ENCODE measurements at regions not wholly inside any gene's neighbourhood (a gene's known extent, or its start where the extent isn't known, plus 50 kb on each side); places are given as distances from the start of the nearest gene placed in this dataset.
"Not testable (repeated sequence)": the region's sequence is repeated elsewhere in the genome, so short reads cannot be mapped to it uniquely, and the experiment has no call there.

DNA sequence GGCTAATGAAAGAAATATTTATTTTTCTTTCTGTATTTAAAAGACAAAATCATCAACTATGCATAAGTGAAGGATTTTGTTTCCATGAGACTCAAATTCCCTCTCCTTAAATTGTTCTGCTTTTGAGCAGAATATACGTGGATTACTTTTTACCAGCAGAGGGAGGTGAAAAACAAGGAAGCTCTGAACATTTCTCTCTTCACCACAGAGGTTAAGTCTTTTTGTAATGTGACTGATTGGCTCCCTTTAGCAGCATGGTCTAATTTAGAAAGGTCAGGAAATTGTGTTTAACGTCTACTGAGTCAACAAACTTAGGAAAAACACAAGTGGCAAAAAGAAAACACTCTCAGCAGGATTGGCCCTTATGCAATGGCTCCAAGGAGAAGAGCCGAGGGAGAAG lies 55.1 kb upstream of the F9 start:
- DNase-seq, result no peak

DNA sequence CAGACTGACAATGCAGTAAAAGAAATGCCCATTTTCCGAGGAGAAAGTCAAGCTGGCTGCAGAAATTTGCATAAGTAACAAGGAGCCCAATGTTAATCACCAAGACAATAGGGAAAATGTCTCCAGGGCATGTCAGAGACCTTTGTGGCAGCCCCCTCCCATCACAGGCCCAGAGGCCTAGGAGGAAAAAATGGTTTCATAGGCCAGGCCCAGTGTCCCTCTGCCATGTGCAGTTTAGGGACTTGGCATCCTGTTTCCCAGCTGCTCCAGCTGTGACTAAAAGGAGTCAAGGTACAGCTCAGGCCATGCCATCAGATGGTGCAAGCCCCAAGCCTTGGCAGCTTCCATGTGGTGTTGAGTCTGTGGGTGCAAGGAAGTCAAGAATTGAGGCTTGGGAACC lies 68.6 kb upstream of the F9 start:
- DNase-seq, result not testable (repeated sequence)

DNA sequence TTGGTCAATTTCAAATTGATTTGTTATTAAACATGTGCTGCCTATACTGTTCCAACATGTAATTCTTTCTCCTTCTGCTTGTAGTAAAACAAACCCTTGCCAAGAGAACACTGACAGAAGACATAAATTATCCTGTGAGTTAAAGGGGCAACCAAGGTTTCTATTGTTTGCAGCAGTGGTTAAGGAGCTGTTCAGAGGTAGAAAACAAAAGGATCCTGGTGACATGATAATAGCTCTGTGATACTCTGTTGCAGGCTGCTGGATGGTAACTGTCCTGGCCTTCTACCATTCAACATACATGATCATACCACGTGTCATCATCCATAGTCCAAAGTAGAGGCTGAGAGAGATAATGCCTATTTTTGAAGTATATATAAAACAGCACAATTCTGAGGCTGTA lies 75.8 kb upstream of the F9 start:
- no peak for DNase-seq

DNA sequence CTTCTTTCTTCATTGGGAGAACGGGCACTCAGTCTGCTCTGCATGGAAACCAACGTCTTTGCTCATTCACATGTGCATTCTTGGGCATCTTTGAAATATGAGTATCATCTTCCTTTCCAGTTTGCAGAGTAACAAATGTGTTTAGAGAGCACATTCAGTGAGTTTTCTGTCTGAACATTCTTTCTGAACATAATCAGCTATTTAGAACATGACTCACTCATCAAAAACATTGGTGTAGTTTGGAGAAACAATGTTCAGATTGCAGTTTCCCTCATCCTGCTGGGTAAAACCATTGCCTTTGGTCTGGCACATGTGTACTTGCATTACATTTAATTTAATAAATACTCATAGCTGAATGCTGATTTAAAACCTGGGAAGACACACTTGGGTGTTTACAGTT lies 81.5 kb upstream of the F9 start:
- DNase-seq, result no peak

DNA sequence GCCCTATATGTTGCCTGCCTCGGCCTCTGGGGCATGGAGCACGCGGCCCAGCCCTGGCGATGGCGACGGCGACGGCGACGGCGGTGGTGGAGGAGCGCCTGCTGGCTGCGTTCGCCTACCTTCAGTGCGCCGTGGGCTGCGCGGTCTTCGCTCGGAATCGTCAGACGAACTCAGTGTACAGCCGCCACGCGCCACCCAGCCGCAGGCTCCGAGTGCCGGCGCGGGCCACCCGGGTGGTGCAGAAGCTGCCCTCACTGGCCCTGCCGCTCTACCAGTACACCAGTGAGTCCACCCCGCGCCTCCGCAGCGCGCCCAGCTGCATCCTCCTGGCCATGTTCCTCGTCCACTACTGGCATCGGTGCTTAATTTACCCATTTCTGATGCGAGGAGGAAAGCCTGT lies 83.7 kb upstream of the F9 start:
- no peak for DNase-seq

DNA sequence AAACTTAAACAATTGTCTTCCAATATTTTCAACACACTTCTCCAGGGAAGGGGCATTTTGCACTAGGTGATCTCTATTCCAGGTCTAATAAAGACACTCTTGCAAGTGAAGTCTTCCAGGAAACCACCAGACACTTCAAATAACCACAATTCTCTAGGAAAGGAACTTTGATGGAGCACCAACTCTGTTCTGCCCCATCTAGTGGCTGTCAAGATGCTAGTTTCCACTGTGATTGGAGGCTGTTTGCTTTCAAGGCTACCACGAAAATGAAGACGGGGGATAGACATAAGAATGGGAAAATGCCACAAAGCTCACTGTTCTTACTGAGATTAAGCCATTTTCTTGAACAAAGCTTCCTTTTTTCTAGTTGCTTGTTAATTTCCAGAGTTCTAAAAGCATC lies 100.6 kb upstream of the F9 start:
- DNase-seq, result no peak

DNA sequence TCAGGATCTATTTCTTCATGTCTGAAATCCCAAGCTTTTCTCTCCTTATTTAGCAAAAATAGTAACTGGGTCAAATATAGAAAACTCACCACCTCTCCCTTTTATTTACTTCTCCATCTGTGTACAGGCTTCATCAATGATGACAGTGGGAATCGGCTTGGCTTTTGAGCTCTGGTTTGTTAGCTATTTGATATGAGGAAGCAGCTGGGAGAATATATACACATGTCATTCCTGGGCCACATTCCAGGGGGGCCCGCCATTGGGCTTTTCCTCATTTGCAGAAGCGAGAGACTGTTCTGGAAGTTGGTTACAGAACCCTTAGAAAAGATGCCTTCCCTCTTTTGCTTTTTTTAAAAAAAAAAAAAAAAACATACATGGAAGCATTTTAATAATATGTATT lies 107.4 kb upstream of the F9 start:
- DNase-seq, result no peak

DNA sequence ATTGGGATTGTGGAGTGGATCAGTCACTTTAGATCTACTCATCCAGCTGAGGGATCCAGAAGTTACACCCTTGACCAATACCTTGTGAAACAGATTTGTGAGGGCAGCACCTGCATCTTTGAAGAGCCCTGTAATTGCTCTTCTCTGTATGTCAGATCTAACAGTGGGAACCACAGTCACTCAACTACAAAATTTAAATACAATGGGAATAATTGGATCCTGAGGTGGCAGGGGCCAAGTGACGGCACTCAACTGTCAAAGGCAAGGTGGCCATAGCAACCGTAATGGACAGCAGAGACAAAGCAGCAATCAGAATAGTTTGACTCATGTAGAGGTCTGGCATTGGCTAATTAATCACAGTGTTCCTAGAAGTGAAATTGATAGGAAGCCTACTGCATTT lies 132.3 kb upstream of the F9 start:
- not testable (repeated sequence) for DNase-seq

DNA sequence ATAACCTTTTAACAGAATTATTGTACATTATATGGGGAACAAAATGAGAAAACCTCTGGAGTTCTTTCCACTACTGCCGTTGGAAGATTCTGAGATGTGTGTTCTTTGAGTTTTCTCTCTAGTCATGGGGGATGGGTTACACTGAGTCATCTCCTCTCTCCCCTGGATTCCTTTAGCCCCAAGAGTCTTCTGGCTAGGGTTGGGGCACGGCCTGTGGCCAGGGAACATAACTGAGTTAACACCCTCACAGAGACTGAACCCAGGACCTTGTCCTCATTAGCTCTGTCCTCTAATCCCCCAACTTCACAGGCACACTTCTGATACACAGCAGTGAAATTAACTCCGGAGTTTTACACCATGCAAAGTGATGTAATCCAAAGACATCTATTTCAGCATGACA lies 142.3 kb upstream of the F9 start:
- DNase-seq, result no peak

DNA sequence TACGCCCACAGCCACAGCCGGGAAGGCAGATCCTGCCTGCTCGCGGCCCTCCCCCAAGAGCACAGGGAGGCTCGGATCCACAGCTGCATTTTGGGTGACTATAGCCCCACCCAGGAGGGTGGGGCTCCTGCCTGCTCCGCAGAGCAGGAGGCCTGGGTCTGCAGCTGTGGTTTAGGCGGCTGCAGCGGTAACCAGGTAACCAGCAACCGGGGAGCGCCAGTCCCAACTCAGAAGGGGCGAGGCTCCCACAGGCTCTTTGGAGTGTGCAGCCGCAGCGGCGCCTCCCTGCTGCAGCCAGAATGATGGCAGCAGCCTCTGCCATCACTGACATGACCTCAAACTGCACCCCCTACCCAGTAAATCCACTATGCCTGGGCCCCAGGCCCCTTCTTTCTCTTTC lies 148.0 kb upstream of the F9 start:
- no peak for DNase-seq

DNA sequence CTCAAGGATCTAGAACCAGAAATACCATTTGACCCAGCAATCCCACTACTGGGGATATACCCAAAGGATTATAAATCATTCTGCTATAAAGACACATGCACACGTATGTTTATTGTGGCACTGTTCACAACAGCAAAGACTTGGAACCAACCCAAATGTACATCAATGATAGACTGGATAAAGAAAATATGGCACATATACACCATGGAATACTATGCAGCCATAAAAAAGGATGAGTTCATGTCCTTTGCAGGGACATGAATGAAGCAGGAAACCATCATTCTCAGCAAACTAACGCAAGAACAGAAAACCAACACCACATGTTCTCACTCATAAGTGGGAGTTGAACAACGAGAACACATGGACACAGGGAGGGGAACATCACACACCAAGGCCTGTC lies 154.0 kb upstream of the F9 start:
- not testable (repeated sequence) for DNase-seq

DNA sequence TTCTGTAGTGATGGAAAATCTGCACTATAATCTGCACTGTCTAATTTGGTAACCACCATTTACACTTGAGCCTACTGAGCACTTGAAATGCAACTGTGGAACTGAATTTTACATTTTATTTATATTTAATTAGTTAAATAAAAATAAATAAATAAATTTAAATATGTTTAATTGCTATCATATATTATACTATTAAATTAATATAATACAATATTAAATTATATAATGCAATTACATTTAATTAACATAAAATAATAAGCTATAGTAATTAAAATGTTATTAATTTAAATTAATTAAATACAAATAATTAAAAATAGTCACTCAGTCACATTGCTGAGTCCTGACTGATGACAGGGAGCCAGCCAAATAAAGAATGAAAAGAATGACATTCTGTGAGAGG lies 170.2 kb upstream of the F9 start:
- no peak for DNase-seq

DNA sequence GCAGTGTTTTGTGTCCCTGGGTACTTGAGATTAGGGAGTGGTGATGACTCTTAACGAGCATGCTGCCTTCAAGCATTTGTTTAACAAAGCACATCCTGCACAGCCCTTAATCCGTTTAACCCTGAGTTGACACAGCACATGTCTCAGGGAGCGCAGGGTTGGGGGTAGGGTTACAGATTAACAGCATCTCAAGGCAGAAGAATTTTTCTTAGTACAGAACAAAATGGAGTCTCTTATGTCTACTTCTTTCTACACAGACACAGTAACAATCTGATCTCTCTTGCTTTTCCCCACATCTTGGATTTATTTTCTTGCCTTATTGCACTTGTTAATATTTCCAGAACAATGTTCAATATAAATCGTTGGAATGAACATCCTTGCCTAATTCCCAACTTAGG lies 187.9 kb upstream of the F9 start:
- not testable (repeated sequence) for DNase-seq

DNA sequence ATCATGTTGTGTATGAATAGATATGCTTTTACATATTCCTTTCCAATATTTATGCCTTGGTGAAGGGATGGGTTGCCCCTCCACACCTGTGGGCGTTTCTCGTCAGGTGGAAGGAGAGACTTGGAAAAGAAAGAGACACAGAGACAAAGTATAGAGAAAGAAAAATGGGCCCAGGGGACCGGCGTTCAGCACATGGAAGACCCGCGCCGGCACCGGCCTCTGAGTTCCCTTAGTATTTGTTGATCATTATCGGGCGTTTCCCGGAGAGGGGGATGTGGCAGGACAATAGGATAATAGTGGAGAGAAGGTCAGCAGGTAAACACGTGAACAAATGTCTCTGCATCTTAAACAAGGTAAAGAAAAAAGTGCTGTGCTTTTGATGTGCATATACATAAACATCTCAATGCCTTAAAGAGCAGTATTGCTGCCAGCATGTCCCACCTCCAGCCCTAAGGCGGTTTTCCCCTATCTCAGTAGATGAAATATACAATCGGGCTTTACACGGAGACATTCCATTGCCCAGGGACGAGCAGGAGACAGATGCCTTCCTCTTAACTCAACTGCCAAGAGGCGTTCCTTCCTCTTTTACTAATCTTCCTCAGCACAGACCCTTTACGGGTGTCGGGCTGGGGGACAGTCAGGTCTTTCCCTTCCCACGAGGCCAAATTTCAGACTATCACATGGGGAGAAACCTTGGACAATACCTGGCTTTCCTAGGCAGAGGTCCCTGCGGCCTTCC lies 188.5 kb upstream of the F9 start:
- DNase-seq, result not testable (repeated sequence)

DNA sequence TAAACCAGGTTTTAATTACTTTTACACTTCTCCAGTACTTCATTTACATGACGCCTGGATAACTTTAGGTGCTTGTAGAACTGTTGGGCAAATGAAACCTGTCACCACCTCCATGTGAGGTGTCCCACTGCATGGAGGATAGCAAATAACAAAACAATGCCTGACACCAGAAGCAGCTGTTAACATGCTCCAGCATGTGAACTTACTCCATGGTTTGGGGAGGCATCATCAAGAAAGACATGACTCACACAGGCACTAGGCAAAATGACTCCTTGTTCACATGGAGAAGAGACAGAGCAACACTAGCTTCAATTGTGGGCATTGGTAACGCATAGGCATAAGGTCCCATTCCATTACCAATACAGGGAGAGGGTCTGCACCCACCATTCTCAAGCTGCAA lies 198.1 kb upstream of the F9 start:
- no peak for DNase-seq

DNA sequence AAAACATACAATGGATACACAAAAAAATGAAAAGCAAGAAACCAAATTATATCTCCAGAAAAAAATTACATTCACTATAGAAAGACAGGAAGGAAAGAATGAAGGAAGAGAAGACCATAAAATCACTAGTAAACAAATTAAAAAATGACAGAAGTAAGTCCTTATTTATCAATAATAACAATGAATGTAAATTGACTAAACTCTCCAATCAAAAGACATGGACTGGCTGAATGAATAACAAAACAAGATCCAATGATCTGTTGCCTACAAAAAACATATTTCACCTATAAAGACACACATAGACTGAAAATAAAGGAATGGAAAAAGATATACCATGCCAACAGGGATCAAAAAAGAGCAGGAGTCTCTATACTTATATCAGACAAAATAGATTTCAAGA lies 203.2 kb upstream of the F9 start:
- no peak for DNase-seq

DNA sequence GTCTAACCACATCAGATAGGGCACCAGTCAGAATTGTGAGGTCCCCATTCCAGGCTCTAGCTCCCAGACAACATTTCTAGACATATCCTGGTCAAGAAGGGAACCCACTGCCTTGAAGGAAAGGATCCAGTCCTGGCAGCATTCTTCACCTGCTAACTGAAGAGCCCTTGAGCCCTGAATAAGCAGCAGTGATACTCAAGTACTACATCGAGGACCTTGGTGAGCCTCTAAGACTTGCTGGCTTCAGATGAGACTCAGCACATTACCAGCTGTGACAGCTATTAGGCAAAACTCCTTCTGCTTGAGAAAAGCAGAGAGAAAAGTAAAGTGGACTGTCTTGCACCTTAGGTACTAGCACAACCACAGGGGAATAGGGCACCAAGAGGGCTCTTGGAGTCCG lies 205.8 kb upstream of the F9 start:
- no peak for DNase-seq

DNA sequence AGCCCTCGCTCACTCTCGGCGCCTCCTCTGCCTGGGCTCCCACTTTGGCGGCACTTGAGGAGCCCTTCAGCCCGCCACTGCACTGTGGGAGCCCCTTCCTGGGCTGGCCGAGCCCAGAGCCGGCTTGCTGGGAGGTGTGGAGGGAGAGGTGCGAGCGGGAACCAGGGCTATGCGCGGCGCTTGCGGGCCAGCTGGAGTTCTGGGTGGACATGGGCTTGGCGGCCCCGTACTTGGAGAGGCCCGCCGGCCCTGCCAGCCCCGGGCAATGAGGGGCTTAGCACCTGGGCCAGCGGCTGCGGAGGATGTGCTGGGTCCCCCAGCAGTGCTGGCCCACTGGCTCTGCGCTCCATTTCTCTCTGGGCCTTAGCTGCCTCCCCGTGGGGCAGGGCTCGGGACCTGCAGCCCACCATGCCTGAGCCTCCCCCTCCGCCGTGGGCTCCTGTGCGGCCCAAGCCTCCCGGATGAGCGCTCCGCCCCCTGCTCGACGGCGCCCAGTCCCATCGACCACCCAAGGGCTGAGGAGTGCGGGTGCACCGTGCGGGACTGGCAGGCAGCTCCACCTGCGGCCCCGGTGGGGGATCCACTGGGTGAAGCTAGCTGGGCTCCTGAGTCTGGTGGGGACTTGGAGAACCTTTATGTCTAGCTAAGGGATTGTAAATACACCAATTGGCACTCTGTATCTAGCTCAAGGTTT lies 209.7 kb upstream of the F9 start:
- DNase-seq, result not testable (repeated sequence)

DNA sequence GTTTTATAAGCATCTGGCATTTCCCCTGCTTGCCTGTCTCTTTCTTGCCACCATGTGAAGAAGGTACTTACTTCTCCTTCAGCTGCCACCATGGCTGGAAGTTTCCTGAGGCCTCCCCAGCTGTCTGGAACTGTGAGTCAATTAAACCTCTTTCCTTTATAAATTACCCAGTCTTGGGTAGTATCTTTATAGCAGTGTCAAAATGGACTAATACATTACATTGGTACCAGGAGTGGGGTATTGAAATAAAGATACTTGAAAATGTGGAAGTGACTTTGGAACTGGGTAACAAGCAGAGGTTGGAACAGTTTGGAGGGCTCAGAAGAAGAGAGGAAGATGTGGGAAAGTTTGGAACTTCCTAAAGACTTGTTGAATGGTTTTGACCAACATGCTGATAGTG lies 223.9 kb upstream of the F9 start:
- DNase-seq, result not testable (repeated sequence)

DNA sequence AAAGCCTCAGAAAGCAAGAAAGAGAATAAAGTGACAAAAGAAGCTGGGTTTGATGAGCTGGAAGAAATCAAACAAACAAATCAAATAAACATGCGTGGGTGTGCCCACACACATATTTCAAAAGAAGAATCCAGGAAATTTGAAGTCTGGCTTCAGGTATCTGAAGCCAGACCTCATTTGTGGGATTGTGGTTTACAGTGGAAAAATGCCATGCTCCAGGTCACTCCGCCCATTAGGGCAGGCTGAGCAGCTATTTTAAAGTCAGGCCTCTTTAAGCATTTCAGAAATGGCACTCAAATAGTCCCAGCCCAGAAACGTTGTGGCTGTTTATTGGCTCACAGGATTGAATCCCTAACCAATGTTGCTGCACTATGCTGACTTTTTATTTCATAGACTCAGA lies 226.1 kb upstream of the F9 start:
- no peak for DNase-seq

DNA sequence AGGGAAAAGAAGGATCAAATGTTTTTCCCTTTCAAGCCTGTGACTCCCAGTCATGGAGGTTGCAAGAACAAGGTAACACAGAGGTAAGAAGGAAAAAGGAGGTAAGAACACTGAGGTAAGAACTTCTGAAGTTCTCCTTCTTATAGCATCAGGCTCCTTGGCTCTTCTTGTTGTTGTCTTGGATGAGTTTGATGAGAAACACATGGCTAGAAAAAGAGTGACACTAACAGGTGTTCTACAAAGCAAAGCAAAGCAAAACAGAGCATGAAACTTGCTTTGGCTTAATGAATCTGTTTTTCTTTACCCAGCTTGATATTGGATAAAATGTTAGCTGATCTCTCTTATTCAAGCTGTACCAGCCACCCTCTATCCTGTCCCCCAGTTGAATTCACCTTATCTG lies 231.2 kb upstream of the F9 start:
- no peak for DNase-seq

DNA sequence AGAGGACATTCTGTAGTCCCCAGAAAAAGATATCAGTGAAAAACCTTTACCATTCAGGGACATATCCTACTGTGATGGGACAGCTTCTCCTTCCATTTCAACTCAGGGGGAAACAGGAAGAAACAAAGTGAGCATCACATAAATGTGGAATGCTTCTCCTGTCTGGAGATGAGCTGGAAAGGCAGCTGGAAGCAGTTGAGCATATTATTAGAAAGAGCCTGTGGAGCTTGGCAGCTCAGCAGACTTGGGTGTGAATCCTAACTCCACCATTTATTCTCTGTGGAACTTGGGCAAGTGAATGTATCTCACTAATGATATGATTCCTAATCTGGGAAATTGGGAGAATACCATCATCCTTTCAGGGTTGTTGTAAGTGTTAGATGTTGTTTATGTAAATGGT lies 232.1 kb upstream of the F9 start:
- DNase-seq, result no peak

DNA sequence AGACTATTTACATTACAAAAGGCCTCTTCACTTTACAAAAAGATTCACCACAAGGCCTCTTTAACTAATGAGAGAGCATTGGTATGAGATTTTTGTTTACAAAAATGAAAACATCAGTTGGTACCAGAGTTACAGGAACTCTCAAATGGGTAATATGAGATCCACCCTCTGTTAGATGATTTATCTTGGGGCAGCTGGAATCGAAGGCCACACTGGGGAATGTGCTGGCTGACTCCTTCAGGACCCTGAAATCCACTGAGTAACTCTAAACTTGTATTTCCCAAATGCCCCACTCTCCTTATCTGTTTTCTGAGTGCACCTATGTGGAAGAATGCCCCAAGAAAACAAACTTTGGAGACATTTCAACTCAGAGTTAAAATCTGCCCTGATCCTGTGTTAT lies 232.9 kb upstream of the F9 start:
- DNase-seq, result no peak

DNA sequence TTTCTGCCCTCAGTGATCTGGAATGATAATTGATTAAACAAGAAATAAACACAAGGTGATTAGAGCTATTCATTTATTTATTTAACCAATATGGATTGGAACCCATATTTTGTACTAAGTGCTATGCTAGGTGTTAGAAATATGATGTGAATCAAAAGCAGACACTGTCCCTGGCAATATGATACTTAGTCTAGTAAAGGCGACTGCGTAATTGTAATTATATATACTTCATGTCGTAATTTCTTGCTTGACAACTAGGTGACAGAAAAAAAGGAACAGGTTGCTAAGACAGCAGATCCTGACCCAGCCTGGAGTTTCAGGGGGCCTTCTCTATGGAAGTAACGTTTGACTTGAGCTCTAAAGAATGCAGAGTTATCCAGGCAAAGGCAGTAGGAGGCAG lies 236.5 kb upstream of the F9 start:
- DNase-seq, result no peak

DNA sequence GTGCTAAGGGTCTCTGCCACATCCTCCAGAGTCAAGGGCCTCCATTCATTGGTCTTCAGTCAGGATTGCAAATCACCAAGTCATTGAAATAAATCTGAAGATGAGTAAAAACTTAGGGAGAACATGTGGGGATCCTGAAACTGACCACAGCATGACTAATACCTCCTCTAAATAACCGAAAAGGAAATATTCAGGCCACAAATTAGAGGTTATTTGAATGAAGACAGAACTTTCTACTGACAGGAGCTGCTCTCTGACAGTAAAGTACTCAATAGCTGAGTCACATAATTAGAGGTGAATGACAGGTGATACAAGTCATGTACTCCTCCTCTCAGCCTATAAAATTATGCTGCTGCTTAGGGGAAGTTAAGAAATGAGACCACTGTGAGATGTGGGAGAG lies 240.2 kb upstream of the F9 start:
- no peak for DNase-seq

Measured in bone marrow (tissue), 2 donors.